NCI-H1694 treated with DMSO at 0.1 percent for 48 hours (cell line): ENCODE measurements at regions not wholly inside any gene's neighbourhood (a gene's known extent, or its start where the extent isn't known, plus 50 kb on each side); places are given as distances from the start of the nearest gene placed in this dataset.

Source experiments
- DNase-seq: peaks from one replicate; lab custom pipeline; 2025; lab: John Stamatoyannopoulos, UW

GRCh38 chr13:39100996-39101738 lies 62.9 kb downstream of the NHLRC3 start:
- peak; percentile 94 for DNase-seq

GRCh38 chr13:39102981-39103490 lies 64.8 kb downstream of the NHLRC3 start:
- DNase-seq: no peak

GRCh38 chr13:39105110-39105509 lies 66.9 kb downstream of the NHLRC3 start:
- peak; percentile 51 for DNase-seq

GRCh38 chr13:39106216-39107005 lies 68.2 kb downstream of the NHLRC3 start:
- DNase-seq: no peak

- DNase-seq: peak; percentile 92
These were observed 69.3 kb downstream of the NHLRC3 start for GRCh38 chr13:39107561-39107960.

- no peak for DNase-seq
These were observed 70.5 kb downstream of the NHLRC3 start for GRCh38 chr13:39108783-39109182.

- no peak for DNase-seq
These were observed 72.4 kb downstream of the NHLRC3 start for GRCh38 chr13:39110518-39111097.

- no peak for DNase-seq
These were observed 72.9 kb downstream of the NHLRC3 start for GRCh38 chr13:39111145-39111544.

GRCh38 chr13:39119422-39119821 lies 81.2 kb downstream of the NHLRC3 start:
- no peak for DNase-seq

GRCh38 chr13:39123578-39123977 lies 85.3 kb downstream of the NHLRC3 start:
- no peak for DNase-seq

GRCh38 chr13:39129213-39129612 lies 91.0 kb downstream of the NHLRC3 start:
- DNase-seq: peak; percentile 54

- DNase-seq: no peak
These were observed 92.0 kb downstream of the NHLRC3 start for GRCh38 chr13:39130301-39130700.

GRCh38 chr13:39132286-39133230 lies 94.3 kb downstream of the NHLRC3 start:
- DNase-seq: no peak

GRCh38 chr13:39133781-39134180 lies 95.5 kb downstream of the NHLRC3 start:
- DNase-seq: no peak

- no peak for DNase-seq
These were observed 96.3 kb downstream of the NHLRC3 start for GRCh38 chr13:39134574-39134973.

- no peak for DNase-seq
These were observed 106.1 kb downstream of the NHLRC3 start for GRCh38 chr13:39144391-39144790.

- no peak for DNase-seq
These were observed 106.8 kb downstream of the NHLRC3 start for GRCh38 chr13:39144941-39145533.

GRCh38 chr13:39148513-39148961 lies 110.3 kb downstream of the NHLRC3 start:
- DNase-seq: no peak

- DNase-seq: no peak
These were observed 111.6 kb downstream of the NHLRC3 start for GRCh38 chr13:39149896-39150295.

GRCh38 chr13:39154041-39154440 lies 115.8 kb downstream of the NHLRC3 start:
- no peak for DNase-seq

- DNase-seq: no peak
These were observed 121.1 kb downstream of the NHLRC3 start for GRCh38 chr13:39159393-39159792.
